NCI-H1092 treated with DMSO at 0.1 percent for 48 hours (cell line): ENCODE measurements at regions not wholly inside any gene's neighbourhood (a gene's known extent, or its start where the extent isn't known, plus 50 kb on each side); places are given as distances from the start of the nearest gene placed in this dataset.
"Not testable (repeated sequence)": the region's sequence is repeated elsewhere in the genome, so short reads cannot be mapped to it uniquely, and the experiment has no call there.

Experiments used
- DNase-seq: peaks from one replicate; lab custom pipeline; 2025; lab: John Stamatoyannopoulos, UW

- no peak for DNase-seq
Measured at GRCh38 chr10:9515922-9516321, 1461.4 kb downstream of the GATA3 start.

- no peak for DNase-seq
Measured at GRCh38 chr10:9535744-9536143, 1481.3 kb downstream of the GATA3 start.

GRCh38 chr10:9545073-9545472 is 1472.6 kb upstream of the CELF2 start:
- no peak for DNase-seq

- no peak for DNase-seq
Measured at GRCh38 chr10:9547936-9548904, 1469.5 kb upstream of the CELF2 start.

GRCh38 chr10:9550810-9551209 is 1466.9 kb upstream of the CELF2 start:
- DNase-seq: no peak

- DNase-seq: no peak
Measured at GRCh38 chr10:9554321-9554720, 1463.4 kb upstream of the CELF2 start.

- DNase-seq: no peak
Measured at GRCh38 chr10:9560976-9561375, 1456.7 kb upstream of the CELF2 start.

- no peak for DNase-seq
Measured at GRCh38 chr10:9561821-9562505, 1455.7 kb upstream of the CELF2 start.

GRCh38 chr10:9577746-9578145 is 1439.9 kb upstream of the CELF2 start:
- DNase-seq: no peak

GRCh38 chr10:9579110-9579705 is 1438.5 kb upstream of the CELF2 start:
- DNase-seq: no peak

GRCh38 chr10:9582803-9583202 is 1434.9 kb upstream of the CELF2 start:
- DNase-seq: not testable (repeated sequence)

GRCh38 chr10:9596368-9596920 is 1421.2 kb upstream of the CELF2 start:
- DNase-seq: no peak

GRCh38 chr10:9602998-9603397 is 1414.7 kb upstream of the CELF2 start:
- no peak for DNase-seq

- no peak for DNase-seq
Measured at GRCh38 chr10:9603972-9604371, 1413.7 kb upstream of the CELF2 start.

GRCh38 chr10:9605231-9605630 is 1412.4 kb upstream of the CELF2 start:
- no peak for DNase-seq

- peak; percentile 0 for DNase-seq
Measured at GRCh38 chr10:9608602-9609001, 1409.1 kb upstream of the CELF2 start.

GRCh38 chr10:9613338-9614075 is 1404.2 kb upstream of the CELF2 start:
- DNase-seq: no peak

GRCh38 chr10:9615189-9615588 is 1402.5 kb upstream of the CELF2 start:
- DNase-seq: no peak

GRCh38 chr10:9621216-9621615 is 1396.5 kb upstream of the CELF2 start:
- no peak for DNase-seq

GRCh38 chr10:9625304-9625703 is 1392.4 kb upstream of the CELF2 start:
- no peak for DNase-seq

- no peak for DNase-seq
Measured at GRCh38 chr10:9634466-9634865, 1383.2 kb upstream of the CELF2 start.

GRCh38 chr10:9635691-9636090 is 1382.0 kb upstream of the CELF2 start:
- DNase-seq: no peak
